GM23338 (cell line): ENCODE measurements at regions not wholly inside any gene's neighbourhood (a gene's known extent, or its start where the extent isn't known, plus 50 kb on each side); places are given as distances from the start of the nearest gene placed in this dataset.

ENCODE experiments used
- ATAC-seq: fragments of 200-7000 bp; cut with Tn5 transposase; 3 replicates; pipeline ENCODE4 v1.9.1; 2020
- DNase-seq: peaks from one replicate; pipeline ENCODE4 v3.0.0-alpha.2; 2015; ENCODE audit warnings: low spot score
- H2AFZ ChIP-seq: fragments of 200-600 bp; sonication (generic); 2 replicates; pipeline ENCODE4 v1.8.0; 2016; ENCODE audit warnings: antibody characterized with exemption, mild to moderate bottlenecking, moderate library complexity
- H3F3A ChIP-seq: fragments of 200-600 bp; sonication (generic); replicated peaks from 2 replicates; pipeline ENCODE4 v1.8.0; 2017; ENCODE audit warnings: antibody characterized with exemption, mixed run types, low read depth
- H3K27ac ChIP-seq: fragments of 200-600 bp; sonication (generic); 2 replicates; pipeline ENCODE4 v1.6.1; 2016; ENCODE audit warnings: low read depth
- H3K27me3 ChIP-seq: fragments of 200-600 bp; sonication (generic); 2 replicates; pipeline ENCODE4 v1.8.0; 2016; ENCODE audit warnings: mild to moderate bottlenecking, mixed run types, moderate library complexity; ENCODE audit not compliant: insufficient read depth
- H3K36me3 ChIP-seq: fragments of 200-600 bp; sonication (generic); 2 replicates; pipeline ENCODE4 v1.8.0; 2016; ENCODE audit warnings: mild to moderate bottlenecking; ENCODE audit not compliant: insufficient read depth
- H3K4me1 ChIP-seq: fragments of 200-600 bp; sonication (generic); 2 replicates; pipeline ENCODE4 v1.8.0; 2016; ENCODE audit warnings: mild to moderate bottlenecking, moderate library complexity; ENCODE audit not compliant: insufficient read depth
- H3K4me2 ChIP-seq: fragments of 200-600 bp; sonication (generic); 2 replicates; pipeline ENCODE4 v1.7.1; 2017; ENCODE audit warnings: mixed run types
- H3K4me3 ChIP-seq: fragments of 200-600 bp; sonication (generic); 2 replicates; pipeline ENCODE4 v1.6.1; 2016; ENCODE audit warnings: mixed run types
- H3K79me2 ChIP-seq: fragments of 200-600 bp; sonication (generic); replicated peaks from 2 replicates; pipeline ENCODE4 v1.8.0; 2017; ENCODE audit warnings: mild to moderate bottlenecking; ENCODE audit not compliant: insufficient read depth
- H3K9me2 ChIP-seq: fragments of 200-600 bp; sonication (generic); 2 replicates; pipeline ENCODE4 v1.8.0; 2017; ENCODE audit not compliant: insufficient read depth
- H4K20me1 ChIP-seq: fragments of 200-600 bp; sonication (generic); replicated peaks from 2 replicates; pipeline ENCODE4 v1.8.0; 2017; ENCODE audit warnings: mild to moderate bottlenecking; ENCODE audit not compliant: insufficient read depth
- H3K27ac Mint-ChIP-seq: 2 replicates; pipeline ENCODE4 v1.8.0; 2020; ENCODE audit warnings: inconsistent platforms, mild to moderate bottlenecking, moderate library complexity, mixed read lengths
- H3K27me3 Mint-ChIP-seq: 3 replicates; pipeline ENCODE4 v1.8.0; 2022; ENCODE audit warnings: low read depth, mild to moderate bottlenecking, moderate library complexity, mixed read lengths, inconsistent platforms; ENCODE audit not compliant: insufficient read depth, poor library complexity
- H3K36me3 Mint-ChIP-seq: 3 replicates; pipeline ENCODE4 v1.8.0; 2021; ENCODE audit warnings: low read depth, mild to moderate bottlenecking, inconsistent platforms, moderate library complexity, mixed read lengths
- H3K4me1 Mint-ChIP-seq: 3 replicates; pipeline ENCODE4 v1.8.0; 2020; ENCODE audit warnings: mild to moderate bottlenecking, inconsistent platforms, mixed read lengths
- H3K4me3 Mint-ChIP-seq: 3 replicates; pipeline ENCODE4 v1.8.0; 2021; ENCODE audit warnings: moderate library complexity, mild to moderate bottlenecking, inconsistent platforms, mixed read lengths
- H3K9me3 Mint-ChIP-seq: 3 replicates; pipeline ENCODE4 v1.8.0; 2020; ENCODE audit warnings: moderate library complexity, mild to moderate bottlenecking, inconsistent platforms, mixed read lengths
- CREB1 ChIP-seq: fragments of 250-450 bp; sonication (Bioruptor Pico); IDR thresholded peaks from 2 replicates; pipeline ENCODE4 v1.5.0; 2020; ENCODE audit warnings: low read depth, mild to moderate bottlenecking, moderate library complexity
- CTCF ChIP-seq, 2 experiments: fragments of 200-600 bp in 1 of 2; sonication (generic) in 1 of 2; conservative IDR thresholded peaks; 2 replicates each; pipeline versions ENCODE4 v1.5.1 to v1.6.1; 2016 to 2017; ENCODE audit warnings: antibody characterized with exemption in 2 of 2, low read depth in 2 of 2, mild to moderate bottlenecking in 2 of 2, moderate library complexity in 1 of 2
- EZH2phosphoT487 ChIP-seq: fragments of 200-600 bp; sonication (generic); IDR thresholded peaks from one replicate; pipeline ENCODE4 v1.8.1; 2018; ENCODE audit warnings: antibody characterized with exemption; ENCODE audit not compliant: unreplicated experiment
- TF ChIP-seq, protein P1 (sequence below): fragments of 250-450 bp; sonication (Bioruptor Pico); IDR thresholded peaks from 2 replicates; pipeline ENCODE4 v1.5.0; 2020; ENCODE audit warnings: mild to moderate bottlenecking, moderate library complexity
- TF ChIP-seq, protein P2 (sequence below): IDR thresholded peaks from 2 replicates; pipeline ENCODE4 v1.6.1; 2016; ENCODE audit warnings: antibody characterized with exemption
- TF ChIP-seq, protein P3 (sequence below): IDR thresholded peaks from one replicate; pipeline ENCODE4 v1.6.1; 2018; ENCODE audit warnings: antibody characterized with exemption; ENCODE audit not compliant: unreplicated experiment

DNA sequence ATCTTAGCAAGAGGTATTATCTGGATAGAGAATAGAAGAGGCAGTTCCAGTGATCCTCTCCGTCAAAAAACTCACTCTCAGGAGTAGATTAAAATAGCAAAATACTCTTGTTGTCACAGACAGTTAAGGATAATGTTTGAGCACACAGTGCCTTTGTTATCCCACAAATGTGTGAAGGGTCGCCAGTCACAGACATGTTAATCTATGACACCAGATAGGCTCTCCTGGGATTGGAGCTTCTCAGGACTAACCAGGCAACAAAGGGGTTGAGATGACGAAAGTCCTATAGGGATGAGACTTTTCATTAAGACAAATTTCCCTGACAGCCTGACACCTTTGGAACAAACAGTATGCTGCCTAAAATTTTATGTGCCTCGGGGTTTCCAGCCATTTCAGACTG, 1947.1 kb downstream of the OLFM4 start (continued):
- TF ChIP-seq, protein P1, sequence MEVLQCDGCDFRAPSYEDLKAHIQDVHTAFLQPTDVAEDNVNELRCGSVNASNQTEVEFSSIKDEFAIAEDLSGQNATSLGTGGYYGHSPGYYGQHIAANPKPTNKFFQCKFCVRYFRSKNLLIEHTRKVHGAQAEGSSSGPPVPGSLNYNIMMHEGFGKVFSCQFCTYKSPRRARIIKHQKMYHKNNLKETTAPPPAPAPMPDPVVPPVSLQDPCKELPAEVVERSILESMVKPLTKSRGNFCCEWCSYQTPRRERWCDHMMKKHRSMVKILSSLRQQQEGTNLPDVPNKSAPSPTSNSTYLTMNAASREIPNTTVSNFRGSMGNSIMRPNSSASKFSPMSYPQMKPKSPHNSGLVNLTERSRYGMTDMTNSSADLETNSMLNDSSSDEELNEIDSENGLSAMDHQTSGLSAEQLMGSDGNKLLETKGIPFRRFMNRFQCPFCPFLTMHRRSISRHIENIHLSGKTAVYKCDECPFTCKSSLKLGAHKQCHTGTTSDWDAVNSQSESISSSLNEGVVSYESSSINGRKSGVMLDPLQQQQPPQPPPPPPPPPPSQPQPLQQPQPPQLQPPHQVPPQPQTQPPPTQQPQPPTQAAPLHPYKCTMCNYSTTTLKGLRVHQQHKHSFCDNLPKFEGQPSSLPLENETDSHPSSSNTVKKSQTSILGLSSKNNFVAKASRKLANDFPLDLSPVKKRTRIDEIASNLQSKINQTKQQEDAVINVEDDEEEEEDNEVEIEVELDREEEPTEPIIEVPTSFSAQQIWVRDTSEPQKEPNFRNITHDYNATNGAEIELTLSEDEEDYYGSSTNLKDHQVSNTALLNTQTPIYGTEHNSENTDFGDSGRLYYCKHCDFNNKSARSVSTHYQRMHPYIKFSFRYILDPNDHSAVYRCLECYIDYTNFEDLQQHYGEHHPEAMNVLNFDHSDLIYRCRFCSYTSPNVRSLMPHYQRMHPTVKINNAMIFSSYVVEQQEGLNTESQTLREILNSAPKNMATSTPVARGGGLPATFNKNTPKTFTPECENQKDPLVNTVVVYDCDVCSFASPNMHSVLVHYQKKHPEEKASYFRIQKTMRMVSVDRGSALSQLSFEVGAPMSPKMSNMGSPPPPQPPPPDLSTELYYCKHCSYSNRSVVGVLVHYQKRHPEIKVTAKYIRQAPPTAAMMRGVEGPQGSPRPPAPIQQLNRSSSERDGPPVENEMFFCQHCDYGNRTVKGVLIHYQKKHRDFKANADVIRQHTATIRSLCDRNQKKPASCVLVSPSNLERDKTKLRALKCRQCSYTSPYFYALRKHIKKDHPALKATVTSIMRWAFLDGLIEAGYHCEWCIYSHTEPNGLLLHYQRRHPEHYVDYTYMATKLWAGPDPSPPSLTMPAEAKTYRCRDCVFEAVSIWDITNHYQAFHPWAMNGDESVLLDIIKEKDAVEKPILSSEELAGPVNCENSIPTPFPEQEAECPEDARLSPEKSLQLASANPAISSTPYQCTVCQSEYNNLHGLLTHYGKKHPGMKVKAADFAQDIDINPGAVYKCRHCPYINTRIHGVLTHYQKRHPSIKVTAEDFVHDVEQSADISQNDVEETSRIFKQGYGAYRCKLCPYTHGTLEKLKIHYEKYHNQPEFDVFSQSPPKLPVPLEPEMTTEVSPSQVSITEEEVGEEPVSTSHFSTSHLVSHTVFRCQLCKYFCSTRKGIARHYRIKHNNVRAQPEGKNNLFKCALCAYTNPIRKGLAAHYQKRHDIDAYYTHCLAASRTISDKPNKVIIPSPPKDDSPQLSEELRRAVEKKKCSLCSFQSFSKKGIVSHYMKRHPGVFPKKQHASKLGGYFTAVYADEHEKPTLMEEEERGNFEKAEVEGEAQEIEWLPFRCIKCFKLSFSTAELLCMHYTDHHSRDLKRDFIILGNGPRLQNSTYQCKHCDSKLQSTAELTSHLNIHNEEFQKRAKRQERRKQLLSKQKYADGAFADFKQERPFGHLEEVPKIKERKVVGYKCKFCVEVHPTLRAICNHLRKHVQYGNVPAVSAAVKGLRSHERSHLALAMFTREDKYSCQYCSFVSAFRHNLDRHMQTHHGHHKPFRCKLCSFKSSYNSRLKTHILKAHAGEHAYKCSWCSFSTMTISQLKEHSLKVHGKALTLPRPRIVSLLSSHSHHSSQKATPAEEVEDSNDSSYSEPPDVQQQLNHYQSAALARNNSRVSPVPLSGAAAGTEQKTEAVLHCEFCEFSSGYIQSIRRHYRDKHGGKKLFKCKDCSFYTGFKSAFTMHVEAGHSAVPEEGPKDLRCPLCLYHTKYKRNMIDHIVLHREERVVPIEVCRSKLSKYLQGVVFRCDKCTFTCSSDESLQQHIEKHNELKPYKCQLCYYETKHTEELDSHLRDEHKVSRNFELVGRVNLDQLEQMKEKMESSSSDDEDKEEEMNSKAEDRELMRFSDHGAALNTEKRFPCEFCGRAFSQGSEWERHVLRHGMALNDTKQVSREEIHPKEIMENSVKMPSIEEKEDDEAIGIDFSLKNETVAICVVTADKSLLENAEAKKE (CRISPR knock-in tag): no peak

DNA sequence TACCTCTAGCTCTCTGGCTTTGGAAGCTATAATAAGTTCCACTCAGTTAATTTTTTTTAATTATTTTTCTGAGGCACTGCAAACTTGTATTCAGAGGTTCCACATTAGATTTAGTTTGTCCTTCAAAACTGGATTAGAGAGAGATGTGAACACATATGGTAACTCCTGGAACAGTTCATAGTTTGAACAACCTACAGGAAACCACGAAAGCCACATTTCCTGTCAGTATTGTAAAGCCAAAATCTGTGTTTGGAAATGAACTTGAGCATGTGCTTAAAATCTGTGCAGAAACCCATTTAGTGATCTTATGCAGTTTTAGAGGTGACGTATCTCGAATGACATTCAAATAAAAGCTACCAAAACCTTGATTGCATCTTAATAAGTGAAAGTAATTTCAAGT, 1952.0 kb downstream of the OLFM4 start:
- Mint-ChIP-seq H3K27ac (peak overlapping the region; percentile 40; the same call in 1 of the 2 replicates), H3K4me3 (no peak overlapping the region), H3K27me3 (no peaks in the 10 kb centered on the region), H3K9me3 (no peaks in the 10 kb centered on the region), H3K36me3 (no peaks in the 10 kb centered on the region; the same call in 2 of the 3 replicates), H3K4me1 (no peaks in the 10 kb centered on the region)
- DNase-seq (no peak), ATAC-seq (no peak)
- Histone ChIP-seq H2AFZ (peak overlapping the region; percentile 9; the same call in 1 of the 2 replicates), H3K27ac (no peak overlapping the region), H3K36me3 (no peaks in the 10 kb centered on the region), H3F3A (no peaks in the 10 kb centered on the region), H3K27me3 (no peaks in the 10 kb centered on the region), H3K4me1 (no peaks in the 10 kb centered on the region; the same call in 1 of the 2 replicates), H4K20me1 (no peaks in the 10 kb centered on the region), H3K4me2 (no peak overlapping the region), H3K4me3 (no peak overlapping the region), H3K79me2 (no peaks in the 10 kb centered on the region), H3K9me2 (no peaks in the 10 kb centered on the region)
- TF ChIP-seq CREB1 (CRISPR knock-in tag) (no peak), CTCF (conservative IDR thresholded peaks at IDR 0.05; ENCODE audit: low read depth in 2 of 2) (no peak), EZH2phosphoT487 (no peak)
- TF ChIP-seq, protein P2, sequence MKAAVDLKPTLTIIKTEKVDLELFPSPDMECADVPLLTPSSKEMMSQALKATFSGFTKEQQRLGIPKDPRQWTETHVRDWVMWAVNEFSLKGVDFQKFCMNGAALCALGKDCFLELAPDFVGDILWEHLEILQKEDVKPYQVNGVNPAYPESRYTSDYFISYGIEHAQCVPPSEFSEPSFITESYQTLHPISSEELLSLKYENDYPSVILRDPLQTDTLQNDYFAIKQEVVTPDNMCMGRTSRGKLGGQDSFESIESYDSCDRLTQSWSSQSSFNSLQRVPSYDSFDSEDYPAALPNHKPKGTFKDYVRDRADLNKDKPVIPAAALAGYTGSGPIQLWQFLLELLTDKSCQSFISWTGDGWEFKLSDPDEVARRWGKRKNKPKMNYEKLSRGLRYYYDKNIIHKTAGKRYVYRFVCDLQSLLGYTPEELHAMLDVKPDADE: no peak
- TF ChIP-seq, protein P3, sequence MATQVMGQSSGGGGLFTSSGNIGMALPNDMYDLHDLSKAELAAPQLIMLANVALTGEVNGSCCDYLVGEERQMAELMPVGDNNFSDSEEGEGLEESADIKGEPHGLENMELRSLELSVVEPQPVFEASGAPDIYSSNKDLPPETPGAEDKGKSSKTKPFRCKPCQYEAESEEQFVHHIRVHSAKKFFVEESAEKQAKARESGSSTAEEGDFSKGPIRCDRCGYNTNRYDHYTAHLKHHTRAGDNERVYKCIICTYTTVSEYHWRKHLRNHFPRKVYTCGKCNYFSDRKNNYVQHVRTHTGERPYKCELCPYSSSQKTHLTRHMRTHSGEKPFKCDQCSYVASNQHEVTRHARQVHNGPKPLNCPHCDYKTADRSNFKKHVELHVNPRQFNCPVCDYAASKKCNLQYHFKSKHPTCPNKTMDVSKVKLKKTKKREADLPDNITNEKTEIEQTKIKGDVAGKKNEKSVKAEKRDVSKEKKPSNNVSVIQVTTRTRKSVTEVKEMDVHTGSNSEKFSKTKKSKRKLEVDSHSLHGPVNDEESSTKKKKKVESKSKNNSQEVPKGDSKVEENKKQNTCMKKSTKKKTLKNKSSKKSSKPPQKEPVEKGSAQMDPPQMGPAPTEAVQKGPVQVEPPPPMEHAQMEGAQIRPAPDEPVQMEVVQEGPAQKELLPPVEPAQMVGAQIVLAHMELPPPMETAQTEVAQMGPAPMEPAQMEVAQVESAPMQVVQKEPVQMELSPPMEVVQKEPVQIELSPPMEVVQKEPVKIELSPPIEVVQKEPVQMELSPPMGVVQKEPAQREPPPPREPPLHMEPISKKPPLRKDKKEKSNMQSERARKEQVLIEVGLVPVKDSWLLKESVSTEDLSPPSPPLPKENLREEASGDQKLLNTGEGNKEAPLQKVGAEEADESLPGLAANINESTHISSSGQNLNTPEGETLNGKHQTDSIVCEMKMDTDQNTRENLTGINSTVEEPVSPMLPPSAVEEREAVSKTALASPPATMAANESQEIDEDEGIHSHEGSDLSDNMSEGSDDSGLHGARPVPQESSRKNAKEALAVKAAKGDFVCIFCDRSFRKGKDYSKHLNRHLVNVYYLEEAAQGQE: no peak
